Naive B cell (primary cell): ENCODE measurements at regions not wholly inside any gene's neighbourhood (a gene's known extent, or its start where the extent isn't known, plus 50 kb on each side); places are given as distances from the start of the nearest gene placed in this dataset.

Experiments used
- ATAC-seq, 2 donors: fragments of 150-1000 bp; cut with Tn5 transposase; 2 replicates each; pipeline ENCODE4 v1.10.0; 2021; ENCODE audit warnings: low read depth in 2 of 2, mild to moderate bottlenecking in 2 of 2, moderate library complexity in 2 of 2
- DNase-seq: peaks from one replicate; pipeline ENCODE4 v3.0.0; 2022
- H3K27ac Mint-ChIP-seq, 6 donors: one replicate each; pipeline ENCODE4 v1.8.0; 2020 to 2022; ENCODE audit warnings: mild to moderate bottlenecking in 6 of 6, mixed read lengths in 6 of 6, moderate library complexity in 5 of 6, inconsistent platforms in 2 of 6
- H3K27me3 Mint-ChIP-seq, 3 donors: one replicate each; pipeline ENCODE4 v1.8.0; 2021 to 2022; ENCODE audit warnings: mixed read lengths in 3 of 3, mild to moderate bottlenecking in 1 of 3
- H3K36me3 Mint-ChIP-seq, 2 donors: one replicate each; pipeline ENCODE4 v1.8.0; 2020 to 2022; ENCODE audit warnings: mixed read lengths in 2 of 2, inconsistent platforms in 1 of 2, mild to moderate bottlenecking in 1 of 2
- H3K4me1 Mint-ChIP-seq, 3 donors: one replicate each; pipeline ENCODE4 v1.8.0; 2020 to 2022; ENCODE audit warnings: mixed read lengths in 3 of 3, inconsistent platforms in 1 of 3, mild to moderate bottlenecking in 1 of 3, moderate library complexity in 1 of 3
- H3K4me3 Mint-ChIP-seq, 8 donors: one replicate each; pipeline ENCODE4 v1.8.0; 2020 to 2022; ENCODE audit warnings: mild to moderate bottlenecking in 8 of 8, mixed read lengths in 8 of 8, moderate library complexity in 8 of 8, inconsistent platforms in 2 of 8
- H3K9me3 Mint-ChIP-seq, 7 donors: one replicate each; pipeline ENCODE4 v1.8.0; 2020 to 2022; ENCODE audit warnings: mixed read lengths in 7 of 7, mild to moderate bottlenecking in 5 of 7, inconsistent platforms in 2 of 7, moderate library complexity in 1 of 7

GRCh38 chr2:15842758-15843666 is 97.3 kb upstream of the MYCN start:
- peaks cover 0 to 3% (median 2%) of the 10 kb centered on the region in 3 donors for H3K4me1 Mint-ChIP-seq
- H3K27ac Mint-ChIP-seq: no peak overlapping the region
- no peak for DNase-seq
- H3K4me3 Mint-ChIP-seq: no peak overlapping the region
- no peaks in the 10 kb centered on the region for H3K27me3 Mint-ChIP-seq
- peaks cover 0 to 7% of the 10 kb centered on the region in 2 donors for H3K36me3 Mint-ChIP-seq
- peaks cover 0 to 7% (median 3%) of the 10 kb centered on the region in 7 donors for H3K9me3 Mint-ChIP-seq
- no peak for ATAC-seq

- no peaks in the 10 kb centered on the region for H3K27me3 Mint-ChIP-seq
- H3K4me3 Mint-ChIP-seq: no peak overlapping the region
- ATAC-seq (no peak), DNase-seq (no peak)
- H3K36me3 Mint-ChIP-seq: peaks cover 0 to 7% of the 10 kb centered on the region in 2 donors
- H3K9me3 Mint-ChIP-seq: peaks cover 2 to 14% (median 5%) of the 10 kb centered on the region in 7 donors
- H3K4me1 Mint-ChIP-seq: peaks cover 0 to 3% (median 2%) of the 10 kb centered on the region in 3 donors
- no peak overlapping the region for H3K27ac Mint-ChIP-seq
These were observed 96.0 kb upstream of the MYCN start for GRCh38 chr2:15844211-15844801.

- no peak for ATAC-seq
- H3K27me3 Mint-ChIP-seq: no peaks in the 10 kb centered on the region
- peaks cover 0 to 3% (median 2%) of the 10 kb centered on the region in 3 donors for H3K4me1 Mint-ChIP-seq
- no peak overlapping the region for H3K4me3 Mint-ChIP-seq
- peaks cover 2 to 19% (median 5%) of the 10 kb centered on the region in 7 donors for H3K9me3 Mint-ChIP-seq
- no peak overlapping the region for H3K27ac Mint-ChIP-seq
- DNase-seq: no peak
- peaks cover 0 to 7% of the 10 kb centered on the region in 2 donors for H3K36me3 Mint-ChIP-seq
These were observed 95.1 kb upstream of the MYCN start for GRCh38 chr2:15845294-15845693.

GRCh38 chr2:15845737-15846405 is 94.5 kb upstream of the MYCN start:
- Mint-ChIP-seq H3K27me3 (no peaks in the 10 kb centered on the region), H3K9me3 (peaks cover 2 to 21% (median 5%) of the 10 kb centered on the region in 7 donors), H3K36me3 (peaks cover 0 to 7% of the 10 kb centered on the region in 2 donors), H3K27ac (no peak overlapping the region), H3K4me3 (no peak overlapping the region), H3K4me1 (peaks cover 0 to 3% (median 2%) of the 10 kb centered on the region in 3 donors)
- no peak for DNase-seq
- no peak for ATAC-seq

GRCh38 chr2:15846626-15847025 is 93.7 kb upstream of the MYCN start:
- no peaks in the 10 kb centered on the region for H3K27me3 Mint-ChIP-seq
- no peak for ATAC-seq
- DNase-seq: no peak
- peaks cover 3 to 21% (median 5%) of the 10 kb centered on the region in 7 donors for H3K9me3 Mint-ChIP-seq
- no peak overlapping the region for H3K4me3 Mint-ChIP-seq
- H3K4me1 Mint-ChIP-seq: peaks cover 0 to 3% (median 2%) of the 10 kb centered on the region in 3 donors
- peaks cover 0 to 7% of the 10 kb centered on the region in 2 donors for H3K36me3 Mint-ChIP-seq
- no peak overlapping the region for H3K27ac Mint-ChIP-seq

- Mint-ChIP-seq H3K27me3 (no peaks in the 10 kb centered on the region), H3K36me3 (peaks cover 0 to 7% of the 10 kb centered on the region in 2 donors), H3K4me1 (peaks cover 0 to 3% (median 0%) of the 10 kb centered on the region in 3 donors), H3K27ac (no peak overlapping the region), H3K9me3 (peaks cover 4 to 18% (median 7%) of the 10 kb centered on the region in 7 donors), H3K4me3 (no peak overlapping the region)
- ATAC-seq (no peak), DNase-seq (no peak)
These were observed 89.8 kb upstream of the MYCN start for GRCh38 chr2:15850534-15850933.

- peaks cover 0 to 7% of the 10 kb centered on the region in 2 donors for H3K36me3 Mint-ChIP-seq
- H3K4me1 Mint-ChIP-seq: peaks cover 0 to 3% (median 0%) of the 10 kb centered on the region in 3 donors
- H3K27me3 Mint-ChIP-seq: peaks cover 0 to 2% (median 0%) of the 10 kb centered on the region in 3 donors
- H3K27ac Mint-ChIP-seq: no peak overlapping the region
- ATAC-seq (no peak), DNase-seq (no peak)
- H3K4me3 Mint-ChIP-seq: no peak overlapping the region
- peaks cover 4 to 18% (median 9%) of the 10 kb centered on the region in 7 donors for H3K9me3 Mint-ChIP-seq
These were observed 89.2 kb upstream of the MYCN start for GRCh38 chr2:15851076-15851693.

GRCh38 chr2:15852811-15853210 is 87.5 kb upstream of the MYCN start:
- Mint-ChIP-seq H3K27ac (no peak overlapping the region), H3K9me3 (peaks cover 3 to 15% (median 7%) of the 10 kb centered on the region in 7 donors), H3K4me1 (no peaks in the 10 kb centered on the region), H3K27me3 (peaks cover 0 to 8% (median 4%) of the 10 kb centered on the region in 3 donors), H3K4me3 (no peak overlapping the region), H3K36me3 (no peaks in the 10 kb centered on the region)
- ATAC-seq (no peak), DNase-seq (no peak)

- H3K9me3 Mint-ChIP-seq: peaks cover 3 to 11% (median 7%) of the 10 kb centered on the region in 7 donors
These were observed 86.4 kb upstream of the MYCN start for GRCh38 chr2:15853903-15854302.

GRCh38 chr2:15855766-15856260 is 84.5 kb upstream of the MYCN start:
- ATAC-seq: no peak

More at GRCh38 chr2:15853903-15854302, 86.4 kb upstream of the MYCN start:
- H3K4me3 Mint-ChIP-seq: no peak overlapping the region
- ATAC-seq (no peak), DNase-seq (no peak)
- no peak overlapping the region for H3K27ac Mint-ChIP-seq
- peaks cover 0 to 12% (median 9%) of the 10 kb centered on the region in 3 donors for H3K27me3 Mint-ChIP-seq
- H3K36me3 Mint-ChIP-seq: no peaks in the 10 kb centered on the region
- no peaks in the 10 kb centered on the region for H3K4me1 Mint-ChIP-seq

GRCh38 chr2:15856318-15856717 is 84.0 kb upstream of the MYCN start:
- no peak overlapping the region for H3K27ac Mint-ChIP-seq
- ATAC-seq: no peak
- no peaks in the 10 kb centered on the region for H3K4me1 Mint-ChIP-seq
- DNase-seq: no peak
- H3K27me3 Mint-ChIP-seq: peaks cover 0 to 14% (median 13%) of the 10 kb centered on the region in 3 donors
- H3K36me3 Mint-ChIP-seq: no peaks in the 10 kb centered on the region
- peaks cover 0 to 11% (median 3%) of the 10 kb centered on the region in 7 donors for H3K9me3 Mint-ChIP-seq
- no peak overlapping the region for H3K4me3 Mint-ChIP-seq

More at GRCh38 chr2:15855766-15856260, 84.5 kb upstream of the MYCN start:
- H3K27me3 Mint-ChIP-seq: peaks cover 0 to 14% (median 13%) of the 10 kb centered on the region in 3 donors
- H3K27ac Mint-ChIP-seq: no peak overlapping the region
- no peak for DNase-seq
- no peaks in the 10 kb centered on the region for H3K4me1 Mint-ChIP-seq
- H3K36me3 Mint-ChIP-seq: no peaks in the 10 kb centered on the region
- peaks cover 0 to 11% (median 3%) of the 10 kb centered on the region in 7 donors for H3K9me3 Mint-ChIP-seq
- H3K4me3 Mint-ChIP-seq: no peak overlapping the region

- DNase-seq (no peak), ATAC-seq (no peak)
- H3K4me3 Mint-ChIP-seq: no peak overlapping the region
- peaks cover 0 to 25% (median 13%) of the 10 kb centered on the region in 3 donors for H3K27me3 Mint-ChIP-seq
- no peaks in the 10 kb centered on the region for H3K4me1 Mint-ChIP-seq
- peaks cover 0 to 6% (median 0%) of the 10 kb centered on the region in 7 donors for H3K9me3 Mint-ChIP-seq
- H3K27ac Mint-ChIP-seq: no peak overlapping the region
- H3K36me3 Mint-ChIP-seq: no peaks in the 10 kb centered on the region
These were observed 81.9 kb upstream of the MYCN start for GRCh38 chr2:15858466-15858865.
